GM18517 (cell line): ENCODE measurements at regions not wholly inside any gene's neighbourhood (a gene's known extent, or its start where the extent isn't known, plus 50 kb on each side); places are given as distances from the start of the nearest gene placed in this dataset.

Experiments used
- ATAC-seq: cut with Tn5 transposase; IDR thresholded peaks from one replicate; pipeline ENCODE4 v1.9.1; 2021; ENCODE audit warnings: mild to moderate bottlenecking, moderate library complexity; ENCODE audit not compliant: unreplicated experiment

DNA sequence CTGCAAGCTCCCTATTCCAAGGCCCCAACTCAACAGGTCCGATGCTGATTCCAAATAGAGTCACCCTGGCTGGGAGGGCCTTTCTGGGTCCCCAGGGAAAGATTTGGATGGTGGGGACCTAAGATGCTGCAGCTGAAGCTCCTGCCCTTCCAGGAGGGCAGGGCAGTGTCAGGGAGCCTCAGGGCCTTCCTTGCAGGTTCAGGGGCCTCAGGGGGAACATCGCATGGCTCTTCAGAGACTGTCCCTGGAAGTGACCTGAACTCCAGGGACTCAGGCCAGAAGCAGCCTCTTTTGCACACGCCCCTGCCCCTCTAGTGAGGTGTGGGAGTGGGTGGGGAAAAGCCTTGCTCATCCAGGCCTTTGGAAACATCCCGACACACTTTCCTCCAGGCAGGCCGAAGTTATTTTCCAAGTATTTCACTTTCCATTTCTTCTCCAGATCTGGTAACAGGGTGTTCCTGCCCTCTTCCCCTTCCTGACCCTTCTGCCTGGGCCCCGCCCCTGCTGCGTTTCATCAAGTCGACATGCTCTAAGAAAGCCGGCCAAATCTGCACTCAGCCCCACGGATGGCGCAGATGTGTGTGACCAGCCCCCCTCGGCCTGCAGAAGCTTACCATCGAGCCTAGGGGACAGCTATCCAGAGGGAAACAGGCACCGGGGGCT lies 159.5 kb downstream of the FGF18 start:
- no peak for ATAC-seq

DNA sequence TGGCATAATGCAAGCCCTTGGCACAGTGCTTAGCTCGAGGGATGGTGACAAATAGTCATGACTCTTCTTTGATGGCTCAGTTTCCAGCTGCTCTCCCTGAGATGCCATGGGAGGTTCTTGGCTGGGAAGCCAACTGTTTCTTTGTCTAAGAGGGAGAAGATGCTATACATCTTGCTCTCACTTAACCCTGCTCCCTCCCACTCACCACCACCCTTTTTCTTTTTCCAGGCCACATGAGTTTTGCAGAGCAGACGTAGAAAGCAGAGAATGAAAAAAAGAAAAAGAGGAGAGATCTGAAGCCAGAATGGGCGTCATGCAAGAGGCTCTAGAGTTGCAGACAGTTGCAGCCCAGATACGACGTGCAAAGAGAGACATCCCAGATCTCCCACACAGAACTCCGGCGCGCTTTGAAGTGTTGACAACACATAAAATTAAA lies 160.5 kb downstream of the FGF18 start:
- no peak for ATAC-seq

DNA sequence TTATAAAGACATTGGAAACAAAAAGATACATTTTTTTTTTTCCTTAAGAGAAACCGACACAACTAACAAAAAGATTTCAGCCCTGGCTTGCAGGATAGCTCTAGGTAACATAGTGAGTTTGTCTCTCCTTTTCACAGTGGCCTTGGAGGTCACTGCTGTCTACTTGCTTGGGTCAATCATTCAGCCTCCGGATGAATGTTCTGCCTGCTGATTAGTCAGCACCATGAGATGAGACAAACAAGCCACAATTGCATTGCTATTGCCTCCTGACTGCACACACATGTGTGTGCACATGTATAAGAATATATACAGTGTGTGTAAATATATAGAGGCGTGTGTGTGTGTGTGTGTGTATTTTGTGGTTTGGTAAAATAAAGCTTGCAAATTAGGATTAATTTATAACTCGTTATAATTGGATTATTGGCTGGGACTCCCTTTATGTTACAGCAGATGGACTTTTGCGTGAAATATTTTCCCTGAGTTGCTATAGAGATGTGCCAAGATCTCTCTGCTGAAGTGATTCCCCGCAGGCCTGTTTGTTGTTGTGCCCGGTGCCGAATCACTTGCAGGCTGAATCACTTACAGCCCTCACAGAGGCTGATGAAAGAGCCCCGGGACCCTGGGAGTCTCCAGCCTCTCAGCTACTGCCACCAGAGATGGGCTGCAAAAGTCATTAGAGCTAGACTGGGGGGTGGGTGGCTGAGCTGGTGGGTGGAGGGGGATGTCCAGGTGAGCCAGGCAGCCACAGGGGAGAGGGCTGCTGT lies 161.2 kb downstream of the FGF18 start:
- no peak for ATAC-seq

DNA sequence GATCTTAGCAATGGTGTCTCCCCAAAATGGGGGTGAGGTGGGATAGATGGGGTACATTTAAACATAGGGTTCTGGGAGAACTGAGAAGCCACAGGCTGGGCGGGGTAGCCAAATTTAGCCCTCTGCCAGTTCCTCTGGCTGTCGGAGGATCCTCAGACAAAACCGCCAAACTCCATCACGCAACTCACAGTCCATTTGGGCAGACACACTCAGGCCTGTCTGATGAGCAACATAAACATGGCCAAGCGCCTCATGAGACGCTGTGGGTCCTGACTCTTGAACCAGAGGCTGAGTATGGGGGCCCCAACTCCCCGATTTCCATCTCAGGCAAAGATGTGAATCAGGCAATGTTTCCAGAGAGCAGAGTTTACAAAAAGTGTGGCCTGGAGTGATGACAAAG lies 162.3 kb downstream of the FGF18 start:
- ATAC-seq: no peak

DNA sequence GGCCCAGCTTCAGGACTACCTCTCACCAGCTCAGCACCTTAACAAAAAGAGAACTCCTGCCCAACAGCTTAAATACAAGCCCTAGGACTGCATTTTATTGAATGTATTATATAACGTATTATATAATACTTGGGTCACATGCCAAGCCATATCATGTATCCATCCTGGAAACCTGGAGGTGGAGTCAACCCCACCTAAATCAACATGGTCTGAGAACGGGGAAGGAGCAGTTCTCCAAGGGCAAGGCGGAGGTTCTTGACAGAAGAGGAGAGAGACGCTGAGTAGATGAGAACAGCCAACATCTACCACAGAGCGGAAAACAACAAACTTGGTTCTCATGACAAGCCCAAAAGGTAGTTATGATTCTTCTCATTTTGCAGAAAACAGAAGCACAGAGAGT lies 163.4 kb downstream of the FGF18 start:
- no peak for ATAC-seq

DNA sequence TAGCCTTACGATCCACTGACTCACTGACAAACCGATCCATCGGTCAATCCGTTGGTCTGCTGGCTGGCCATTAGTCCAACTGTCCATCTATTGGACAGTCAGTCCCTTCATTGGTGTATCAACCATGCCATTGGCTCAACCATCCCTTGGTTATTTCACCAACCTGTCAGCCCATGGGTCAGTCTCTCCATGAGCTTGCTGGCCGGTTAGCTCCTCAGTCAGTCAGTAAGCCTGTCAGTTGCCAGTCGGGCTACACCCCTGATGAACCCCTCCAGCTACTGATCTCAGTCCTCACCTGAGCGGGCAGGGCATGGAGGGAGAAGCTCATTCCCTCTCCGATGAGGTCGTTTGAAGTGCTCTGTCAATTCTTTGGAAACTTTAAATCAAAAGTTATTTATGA lies 166.5 kb downstream of the FGF18 start:
- no peak for ATAC-seq

DNA sequence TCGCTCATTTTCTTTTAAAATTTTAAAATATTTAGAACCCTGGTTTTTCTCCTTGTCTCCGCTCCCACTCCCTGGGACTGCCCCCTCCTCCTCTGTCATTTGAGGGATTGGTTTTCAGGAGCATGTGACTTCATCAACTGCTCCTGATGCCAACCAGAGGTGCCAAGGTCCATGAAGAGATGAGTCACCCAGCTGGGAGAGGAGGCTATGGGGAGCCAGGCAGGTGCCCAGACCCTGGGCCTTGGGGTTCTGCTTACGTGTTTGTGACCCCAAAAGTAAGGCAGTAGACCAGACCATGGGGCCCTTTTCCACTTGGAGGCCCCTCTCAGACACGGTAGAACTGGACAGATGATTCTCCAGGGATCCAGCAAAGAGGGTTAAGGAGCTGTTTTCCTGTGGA lies 167.0 kb downstream of the FGF18 start:
- ATAC-seq: no peak

DNA sequence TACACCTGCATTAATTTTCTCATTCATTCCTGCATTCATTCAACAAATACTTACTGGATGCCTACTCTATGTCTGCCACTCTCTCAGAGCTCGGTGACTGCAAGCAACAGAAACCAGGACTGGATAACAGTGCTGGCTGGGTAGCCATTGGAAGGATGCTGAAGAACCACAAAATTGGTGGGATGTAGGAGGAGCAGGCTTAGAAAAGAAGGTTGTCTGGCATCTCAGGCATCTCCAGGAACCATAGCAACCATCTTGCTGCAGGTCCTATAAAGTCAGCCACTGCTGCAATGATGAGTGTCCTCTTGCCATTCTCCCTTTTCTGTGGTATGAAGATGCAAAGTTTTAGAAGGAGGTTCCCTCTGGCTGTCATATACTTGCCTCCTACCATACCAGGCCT lies 168.6 kb downstream of the FGF18 start:
- ATAC-seq: no peak

DNA sequence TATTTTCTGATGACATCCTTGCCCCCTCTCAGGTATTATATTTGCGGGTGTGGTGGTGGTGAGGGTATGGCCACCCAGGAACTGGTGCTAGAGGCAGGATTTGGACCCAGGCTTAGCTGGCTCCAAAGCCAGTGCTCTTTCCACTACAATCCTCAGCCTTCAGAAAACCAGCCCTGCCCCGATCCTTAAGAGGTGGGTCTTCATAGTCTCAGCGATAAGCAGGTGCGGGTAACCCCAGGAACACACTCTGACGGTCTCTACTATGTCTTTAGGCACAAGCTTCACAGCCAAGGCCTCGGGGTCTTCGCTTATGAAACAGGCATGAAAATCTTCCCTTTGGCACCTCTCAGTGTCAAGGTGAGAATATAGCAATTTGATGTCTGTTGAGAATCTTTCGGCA lies 169.3 kb downstream of the FGF18 start:
- no peak for ATAC-seq

DNA sequence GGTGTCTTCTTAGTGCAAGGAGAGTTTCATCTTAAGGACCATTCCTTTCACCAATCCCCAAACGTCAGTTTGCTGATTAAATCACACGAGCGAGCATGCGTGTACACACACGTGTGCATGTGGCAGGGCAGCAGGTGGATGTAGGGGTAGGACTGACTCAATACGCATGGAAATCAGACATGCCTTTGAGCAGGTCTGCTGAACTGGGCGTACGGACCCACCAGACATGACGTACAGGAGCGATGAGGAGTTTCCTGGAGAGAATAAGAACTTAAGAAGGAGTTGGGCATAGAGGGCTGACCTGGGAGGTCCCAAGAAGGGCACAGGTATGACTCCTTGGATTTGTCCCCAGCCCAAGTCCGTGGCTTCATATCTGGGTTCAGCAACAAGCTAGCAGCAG lies 170.0 kb downstream of the FGF18 start:
- ATAC-seq: no peak

DNA sequence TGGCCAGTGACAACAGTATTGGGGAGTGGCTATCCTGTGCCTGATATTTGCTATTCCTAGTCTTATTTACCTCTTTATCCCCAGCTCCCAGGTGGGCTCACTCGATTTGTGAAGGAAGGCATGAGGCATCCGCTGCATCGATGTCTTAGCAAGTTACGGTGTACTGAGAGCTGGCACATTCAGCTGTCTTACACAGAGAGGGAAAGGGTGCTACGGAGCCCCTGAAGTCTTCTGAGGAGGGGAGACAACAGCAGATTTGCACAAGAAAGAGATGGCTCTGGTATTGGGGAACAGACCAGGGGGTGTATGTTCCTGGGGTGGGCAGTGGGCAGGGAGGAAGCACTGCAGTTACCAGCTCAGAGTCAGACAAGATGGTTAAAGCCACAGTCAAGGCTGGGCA lies 172.6 kb downstream of the FGF18 start:
- no peak for ATAC-seq

DNA sequence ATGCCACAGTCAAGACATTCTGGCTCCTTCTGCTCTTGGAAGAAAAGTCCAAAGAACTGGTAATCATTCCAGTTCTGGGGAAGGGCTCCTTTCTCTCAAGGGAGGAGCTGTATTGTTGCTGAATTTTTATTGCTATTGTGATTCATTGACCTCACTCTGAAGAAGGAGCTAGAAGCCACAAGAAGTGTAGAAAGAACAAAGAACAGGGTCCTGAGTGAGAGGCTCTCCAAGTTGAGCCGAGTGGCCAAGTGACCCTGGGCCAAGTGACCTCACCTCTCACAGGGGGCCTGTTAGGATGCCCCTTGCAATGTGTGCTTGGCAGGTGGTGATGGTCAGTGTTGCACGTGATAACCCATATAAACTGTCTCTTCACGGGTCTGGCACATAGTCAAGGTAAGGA lies 173.3 kb downstream of the FGF18 start:
- ATAC-seq: no peak

DNA sequence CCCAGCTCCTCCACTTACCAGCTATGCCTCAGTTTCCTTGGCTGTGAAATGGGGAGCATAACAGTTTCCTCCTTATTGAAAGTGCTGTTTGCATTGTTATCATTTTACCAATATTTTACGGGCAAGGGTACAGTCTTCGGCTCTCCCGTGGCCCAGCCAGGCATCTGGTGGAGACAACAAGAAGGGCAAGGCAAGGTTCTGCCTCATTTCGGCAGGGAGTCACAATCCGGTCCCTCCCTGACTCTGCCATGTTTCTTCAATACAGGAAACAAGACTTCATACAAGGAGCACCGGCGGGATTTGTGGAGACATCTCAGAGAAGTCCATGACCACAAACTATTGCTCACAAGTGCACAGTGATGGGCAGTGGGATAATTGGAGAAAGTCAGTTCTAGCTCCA lies 174.0 kb downstream of the FGF18 start:
- no peak for ATAC-seq

DNA sequence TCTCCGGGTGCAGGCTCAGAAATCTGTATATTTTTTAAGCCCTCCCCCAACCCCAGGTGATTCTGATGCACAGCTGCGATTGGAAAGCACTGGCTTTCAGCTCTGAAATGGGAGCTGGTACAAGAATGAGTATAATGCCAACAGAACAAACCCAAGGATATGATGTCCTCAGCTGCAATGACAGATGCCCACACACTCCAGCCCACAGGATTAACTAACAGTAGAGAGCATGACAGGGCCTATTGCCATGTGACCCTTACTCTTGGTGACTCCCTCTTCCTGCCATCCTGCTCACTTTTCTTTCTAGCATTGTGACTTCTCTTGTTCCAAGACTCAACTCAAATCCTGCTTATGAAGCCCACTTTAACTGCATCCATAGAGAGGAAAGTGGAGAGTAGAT lies 174.5 kb downstream of the FGF18 start:
- no peak for ATAC-seq

DNA sequence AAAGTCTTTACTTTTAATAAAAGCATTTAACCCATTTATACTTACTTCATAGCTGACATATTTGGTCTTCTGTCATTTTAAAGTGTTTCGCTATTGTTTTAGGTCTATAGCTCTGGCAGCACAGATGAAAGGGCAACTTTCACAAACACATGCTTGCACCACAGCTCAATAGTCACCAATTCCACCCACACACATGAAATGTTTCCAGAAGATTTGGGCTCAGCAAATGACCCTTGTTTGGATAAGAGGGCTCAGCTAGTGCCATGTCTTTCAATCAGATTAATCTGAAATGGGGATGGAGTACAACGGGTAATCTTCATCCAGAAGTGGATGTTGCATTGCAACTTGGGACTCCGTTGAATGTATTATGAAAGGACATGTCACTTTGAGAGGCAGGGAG lies 176.0 kb downstream of the FGF18 start:
- peak; percentile 23 for ATAC-seq

DNA sequence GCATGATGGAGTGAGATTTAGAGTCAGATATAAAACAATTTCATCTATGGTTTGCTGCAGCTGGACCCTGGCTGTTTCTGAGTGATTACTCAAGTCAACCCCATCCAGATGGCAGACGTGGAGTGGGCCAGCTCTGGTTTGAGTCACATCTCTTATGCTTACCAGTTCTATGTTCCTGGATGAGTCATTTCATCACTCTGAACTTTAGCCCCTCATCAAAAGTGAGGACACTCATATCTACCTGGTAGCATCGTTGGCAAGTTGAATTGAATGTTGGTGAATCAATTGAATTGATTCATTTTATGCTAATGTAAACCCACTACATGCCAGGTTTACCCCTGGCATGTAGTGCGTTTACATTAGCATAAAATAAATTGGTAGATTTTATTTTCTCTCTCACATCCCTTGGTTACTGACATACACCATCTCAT lies 176.4 kb downstream of the FGF18 start:
- ATAC-seq: peak; percentile 92

DNA sequence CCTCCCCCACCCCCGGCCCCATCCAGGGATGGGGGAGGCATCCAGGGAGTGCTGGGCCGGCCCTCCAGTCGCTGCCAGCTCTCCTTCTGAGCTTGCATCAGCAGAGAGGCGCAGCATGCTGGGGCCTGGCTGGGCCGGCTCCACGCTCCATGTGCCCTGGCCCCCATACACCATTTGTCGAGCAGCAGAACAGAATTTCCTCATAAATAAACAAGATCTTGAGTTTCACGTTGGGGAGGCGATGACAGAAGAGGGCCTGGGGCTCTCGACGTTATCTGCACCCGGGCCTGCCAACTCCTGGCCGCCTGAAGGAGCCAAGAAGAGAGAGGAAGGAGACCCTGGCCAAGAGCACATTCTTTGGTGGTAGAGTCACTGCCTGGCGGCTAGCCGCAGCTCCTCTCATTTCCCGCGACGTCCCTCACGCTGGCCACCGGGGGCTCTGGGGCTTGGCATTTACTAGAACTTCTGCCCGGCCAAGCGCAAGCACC lies 177.0 kb downstream of the FGF18 start:
- no peak for ATAC-seq

DNA sequence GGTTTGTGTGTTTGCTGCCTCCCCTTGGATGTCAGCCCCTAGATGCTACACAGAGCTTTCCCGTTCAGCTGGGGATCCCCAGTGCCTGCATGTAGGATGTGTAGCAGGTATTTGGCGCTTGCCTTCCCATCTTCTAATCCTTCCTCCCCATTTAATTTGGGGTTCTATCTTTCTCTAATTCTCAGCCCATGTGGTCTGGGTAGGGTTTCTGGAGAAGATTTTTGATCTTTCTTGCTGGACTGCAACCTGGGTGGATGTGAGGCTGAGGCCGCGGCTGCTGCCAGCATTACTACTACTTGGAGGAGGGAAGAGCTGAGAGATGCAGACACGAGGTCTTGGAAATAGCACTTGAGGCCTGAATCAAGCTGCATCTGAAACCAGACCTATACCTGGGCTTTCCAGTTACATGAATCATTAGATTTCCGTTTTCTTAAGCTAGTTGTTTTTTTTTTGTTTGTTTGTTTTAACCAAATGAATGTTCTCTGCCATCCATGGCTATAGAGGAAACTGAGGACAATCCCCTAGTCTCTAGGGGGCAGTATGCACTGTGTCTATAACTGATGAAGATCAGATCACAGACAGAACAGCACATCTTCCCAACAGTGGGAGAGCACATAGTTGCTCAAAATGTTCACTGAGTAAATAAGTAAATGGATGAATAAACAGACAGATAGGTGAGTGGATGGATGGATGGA lies 178.6 kb downstream of the FGF18 start:
- ATAC-seq: no peak

DNA sequence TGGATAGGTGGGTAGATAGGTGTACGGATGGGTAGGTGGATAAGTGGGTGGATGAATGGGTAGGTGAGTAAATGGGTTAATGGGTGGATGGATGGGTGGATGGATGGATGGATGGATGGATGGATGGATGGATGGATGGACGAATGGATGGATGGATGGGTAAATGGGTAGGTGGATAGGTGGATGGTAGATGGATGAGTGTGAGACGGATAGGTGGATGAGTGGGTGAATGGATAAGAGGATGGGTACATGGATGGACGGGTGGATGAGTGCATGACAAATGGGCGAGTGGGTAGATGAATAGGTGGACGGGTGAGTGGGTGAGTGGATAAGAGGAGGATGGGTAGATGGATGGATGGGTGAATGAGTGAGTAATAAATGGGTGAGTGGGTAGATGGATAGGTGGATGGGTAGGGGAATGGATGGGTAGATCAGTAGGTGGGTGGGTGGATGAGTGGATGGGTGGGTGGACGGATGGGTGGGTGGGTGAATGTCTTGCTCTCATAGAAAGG lies 179.2 kb downstream of the FGF18 start:
- no peak for ATAC-seq

DNA sequence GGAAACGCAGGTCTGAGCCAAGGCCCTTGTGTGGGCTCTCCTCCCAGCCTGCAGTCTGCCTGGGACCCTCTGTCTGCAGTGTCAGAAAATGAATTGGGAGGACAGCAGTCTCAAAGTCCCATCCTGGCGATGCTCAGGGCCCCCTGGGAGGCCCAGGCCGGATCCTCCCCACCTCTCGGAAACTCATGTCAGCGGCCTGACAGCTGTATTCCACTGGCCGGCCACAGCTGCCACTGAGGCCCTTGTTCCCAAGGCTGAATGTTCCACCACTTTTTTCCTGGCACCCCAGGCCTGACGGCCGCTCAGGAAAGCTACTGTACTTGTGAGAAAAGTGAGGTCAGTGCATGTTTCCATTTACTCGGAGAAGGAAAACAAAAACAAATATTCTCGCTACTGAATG lies 180.0 kb downstream of the FGF18 start:
- no peak for ATAC-seq

DNA sequence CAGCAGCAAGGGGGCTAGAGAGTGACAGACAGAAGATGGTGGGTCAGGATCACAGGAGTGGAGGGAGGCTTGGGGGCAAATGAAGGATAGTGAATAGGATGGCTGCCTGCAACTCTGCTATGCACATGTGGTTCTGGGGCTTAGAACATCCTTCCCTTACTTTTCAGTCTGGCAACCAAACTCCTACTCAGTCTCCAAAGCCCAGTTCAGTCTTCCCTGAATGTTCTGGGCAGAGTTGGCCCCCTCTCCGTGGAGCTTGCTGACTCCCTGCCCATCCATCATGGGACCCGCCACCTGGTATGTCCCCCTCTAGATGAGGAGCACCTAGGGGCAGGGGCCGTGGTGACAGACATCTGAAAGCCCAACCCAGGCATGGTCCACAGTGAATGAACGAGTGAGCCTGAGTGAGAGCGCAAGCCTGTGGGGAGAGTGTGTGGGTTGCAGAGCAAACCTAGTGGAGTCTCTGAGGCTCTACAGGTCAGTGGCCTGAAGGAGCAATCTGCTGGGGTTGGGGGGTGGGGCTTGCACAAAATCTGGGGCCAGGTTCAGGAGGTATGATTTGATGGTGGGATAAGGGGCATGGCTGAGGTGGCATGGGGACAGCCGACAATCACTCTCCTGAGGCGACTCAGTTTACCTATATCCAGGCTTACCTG lies 180.6 kb downstream of the FGF18 start:
- no peak for ATAC-seq
